HEK293T (cell line): ENCODE measurements at regions not wholly inside any gene's neighbourhood (a gene's known extent, or its start where the extent isn't known, plus 50 kb on each side); places are given as distances from the start of the nearest gene placed in this dataset.

Source experiments
- BHLHE40 ChIP-seq: fragments of 450-650 bp; IDR thresholded peaks from 2 replicates; pipeline ENCODE4 v1.6.1; 2016; ENCODE audit warnings: mild to moderate bottlenecking, moderate library complexity, borderline replicate concordance
- CTBP1 ChIP-seq: fragments of 450-650 bp; IDR thresholded peaks from 2 replicates; pipeline ENCODE4 v1.6.1; 2016; ENCODE audit warnings: borderline replicate concordance
- FOXA1 ChIP-seq: fragments of 450-650 bp; IDR thresholded peaks from 2 replicates; pipeline ENCODE4 v1.6.1; 2016; ENCODE audit warnings: mild to moderate bottlenecking
- FOXK2 ChIP-seq: fragments of 450-650 bp; IDR thresholded peaks from 2 replicates; pipeline ENCODE4 v1.6.1; 2016; ENCODE audit warnings: mild to moderate bottlenecking
- FOXM1 ChIP-seq: fragments of 450-650 bp; IDR thresholded peaks from 2 replicates; pipeline ENCODE4 v1.6.1; 2017; ENCODE audit warnings: mild to moderate bottlenecking, borderline replicate concordance
- HDGF ChIP-seq: fragments of 450-650 bp; IDR thresholded peaks from 2 replicates; pipeline ENCODE4 v1.6.1; 2017; ENCODE audit warnings: antibody characterized with exemption, borderline replicate concordance
- L3MBTL2 ChIP-seq: fragments of 450-650 bp; conservative IDR thresholded peaks from 2 replicates; pipeline ENCODE4 v1.6.1; 2016; ENCODE audit warnings: mild to moderate bottlenecking
- SP1 ChIP-seq: fragments of 450-650 bp; IDR thresholded peaks from 2 replicates; pipeline ENCODE4 v1.6.1; 2017
- SUZ12 ChIP-seq: fragments of 450-650 bp; IDR thresholded peaks from 2 replicates; pipeline ENCODE4 v1.6.1; 2016; ENCODE audit warnings: mild to moderate bottlenecking
- TARDBP ChIP-seq: fragments of 450-650 bp; IDR thresholded peaks from 2 replicates; pipeline ENCODE4 v1.6.1; 2016
- ZNF384 ChIP-seq: fragments of 450-650 bp; IDR thresholded peaks from 2 replicates; pipeline ENCODE4 v1.6.1; 2016

GRCh38 chr11:31872076-31872443 lies 60.9 kb upstream of the PAX6 start:
- TF ChIP-seq FOXM1 = no peak
- no peak for TF ChIP-seq FOXA1
- no peak for TF ChIP-seq L3MBTL2
- no peak for TF ChIP-seq SP1
- TF ChIP-seq HDGF = no peak
- no peak for TF ChIP-seq BHLHE40
- no peak for TF ChIP-seq SUZ12
- no peak for TF ChIP-seq TARDBP
- no peak for TF ChIP-seq FOXK2
- no peak for TF ChIP-seq CTBP1
- TF ChIP-seq ZNF384 = no peak
